CD4-positive, alpha-beta T cell treated with Interferon alpha-2 for 1 hour (primary cell): ENCODE measurements at regions not wholly inside any gene's neighbourhood (a gene's known extent, or its start where the extent isn't known, plus 50 kb on each side); places are given as distances from the start of the nearest gene placed in this dataset.
A peak's percentile ranks its signal among the peaks of the same experiment; 100 is the strongest.

Experiments used
- DNase-seq, 2 donors: peaks; one replicate each; pipeline ENCODE4 v3.0.0-alpha.2; 2020 to 2022

- DNase-seq = no peak
Measured at GRCh38 chr1:108082738-108083562, 117.2 kb downstream of the SLC25A24 start.

- no peak for DNase-seq
Measured at GRCh38 chr1:108082001-108082400, 117.0 kb upstream of the VAV3 start.

GRCh38 chr1:108080448-108080847 lies 115.5 kb upstream of the VAV3 start:
- peak; percentile 22 to 46 for DNase-seq

- DNase-seq = peak; percentile 51 to 57
Measured at GRCh38 chr1:108079440-108080025, 114.6 kb upstream of the VAV3 start.

GRCh38 chr1:108077991-108078390 lies 113.0 kb upstream of the VAV3 start:
- peak in 1 of 2 donors; percentile 36 for DNase-seq

- DNase-seq = peak in 1 of 2 donors; percentile 28
Measured at GRCh38 chr1:108075055-108075454, 110.1 kb upstream of the VAV3 start.

- DNase-seq = no peak
Measured at GRCh38 chr1:108072776-108073175, 107.8 kb upstream of the VAV3 start.

GRCh38 chr1:108072212-108072611 lies 107.2 kb upstream of the VAV3 start:
- DNase-seq = no peak

GRCh38 chr1:108071601-108072000 lies 106.6 kb upstream of the VAV3 start:
- no peak for DNase-seq

- no peak for DNase-seq
Measured at GRCh38 chr1:108070662-108071061, 105.7 kb upstream of the VAV3 start.

- peak in 1 of 2 donors; percentile 27 for DNase-seq
Measured at GRCh38 chr1:108067884-108068540, 103.0 kb upstream of the VAV3 start.

- no peak for DNase-seq
Measured at GRCh38 chr1:108066808-108067207, 101.8 kb upstream of the VAV3 start.

- DNase-seq = no peak
Measured at GRCh38 chr1:108064255-108064654, 99.3 kb upstream of the VAV3 start.

GRCh38 chr1:108063703-108064102 lies 98.7 kb upstream of the VAV3 start:
- DNase-seq = no peak

- no peak for DNase-seq
Measured at GRCh38 chr1:108059945-108060344, 95.0 kb upstream of the VAV3 start.

GRCh38 chr1:108057541-108057940 lies 92.6 kb upstream of the VAV3 start:
- DNase-seq = peak in 1 of 2 donors; percentile 58

- DNase-seq = no peak
Measured at GRCh38 chr1:108056436-108056990, 91.5 kb upstream of the VAV3 start.

- DNase-seq = no peak
Measured at GRCh38 chr1:108055387-108055786, 90.4 kb upstream of the VAV3 start.

GRCh38 chr1:108054396-108054795 lies 89.4 kb upstream of the VAV3 start:
- no peak for DNase-seq

- no peak for DNase-seq
Measured at GRCh38 chr1:108053270-108054013, 88.5 kb upstream of the VAV3 start.

GRCh38 chr1:108051631-108052377 lies 86.8 kb upstream of the VAV3 start:
- DNase-seq = no peak
